Gastroesophageal sphincter (tissue), 3 donors: ENCODE measurements at regions not wholly inside any gene's neighbourhood (a gene's known extent, or its start where the extent isn't known, plus 50 kb on each side); places are given as distances from the start of the nearest gene placed in this dataset.

Experiments used
- POLR2A ChIP-seq, 2 donors: fragments of 450-650 bp; IDR thresholded peaks; one replicate each; pipeline ENCODE4 v1.6.1; 2017; ENCODE audit warnings: antibody characterized with exemption in 2 of 2, mild to moderate bottlenecking in 2 of 2, moderate library complexity in 1 of 2
- POLR2AphosphoS5 ChIP-seq: sonication (generic); formaldehyde crosslinking; IDR thresholded peaks from one replicate; pipeline ENCODE4 v1.6.1; 2017; ENCODE audit warnings: antibody characterized with exemption
- TF ChIP-seq, protein P1 (sequence below), 4 experiments: fragments of 200-600 bp in 2 of 4; fragments of 450-650 bp in 2 of 4; sonication (generic) in 1 of 4; IDR thresholded peaks; one replicate each; pipeline ENCODE4 v1.5.1; 2017 to 2019; ENCODE audit warnings: antibody characterized with exemption in 4 of 4, mild to moderate bottlenecking in 2 of 4, moderate library complexity in 2 of 4

DNA sequence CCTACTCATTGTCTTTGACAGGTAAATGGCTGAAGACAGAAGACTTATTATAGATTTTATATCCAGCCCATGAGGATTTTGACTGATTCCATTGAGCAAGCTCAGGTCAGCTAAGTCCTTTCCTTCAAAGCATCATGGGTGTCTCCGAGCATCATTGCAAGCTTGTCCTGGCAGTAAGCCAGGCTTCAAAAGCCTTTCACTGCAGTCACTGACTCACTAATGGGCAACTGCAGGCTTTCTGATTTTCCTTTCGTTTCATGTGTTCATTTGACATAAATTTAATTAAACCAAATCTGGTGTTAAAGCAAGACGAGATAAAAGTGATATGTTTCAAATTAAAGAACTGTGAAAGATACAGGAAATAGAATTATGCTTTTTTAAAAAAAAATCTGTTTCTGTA is 426.2 kb downstream of the ANXA1 start:
- TF ChIP-seq, protein P1, sequence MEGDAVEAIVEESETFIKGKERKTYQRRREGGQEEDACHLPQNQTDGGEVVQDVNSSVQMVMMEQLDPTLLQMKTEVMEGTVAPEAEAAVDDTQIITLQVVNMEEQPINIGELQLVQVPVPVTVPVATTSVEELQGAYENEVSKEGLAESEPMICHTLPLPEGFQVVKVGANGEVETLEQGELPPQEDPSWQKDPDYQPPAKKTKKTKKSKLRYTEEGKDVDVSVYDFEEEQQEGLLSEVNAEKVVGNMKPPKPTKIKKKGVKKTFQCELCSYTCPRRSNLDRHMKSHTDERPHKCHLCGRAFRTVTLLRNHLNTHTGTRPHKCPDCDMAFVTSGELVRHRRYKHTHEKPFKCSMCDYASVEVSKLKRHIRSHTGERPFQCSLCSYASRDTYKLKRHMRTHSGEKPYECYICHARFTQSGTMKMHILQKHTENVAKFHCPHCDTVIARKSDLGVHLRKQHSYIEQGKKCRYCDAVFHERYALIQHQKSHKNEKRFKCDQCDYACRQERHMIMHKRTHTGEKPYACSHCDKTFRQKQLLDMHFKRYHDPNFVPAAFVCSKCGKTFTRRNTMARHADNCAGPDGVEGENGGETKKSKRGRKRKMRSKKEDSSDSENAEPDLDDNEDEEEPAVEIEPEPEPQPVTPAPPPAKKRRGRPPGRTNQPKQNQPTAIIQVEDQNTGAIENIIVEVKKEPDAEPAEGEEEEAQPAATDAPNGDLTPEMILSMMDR (IDR thresholded peaks at IDR 0.05) = no peak
- TF ChIP-seq POLR2A (IDR thresholded peaks at IDR 0.05) (no peak), POLR2AphosphoS5 (no peak)
